PC-3 (cell line): ENCODE measurements at regions not wholly inside any gene's neighbourhood (a gene's known extent, or its start where the extent isn't known, plus 50 kb on each side); places are given as distances from the start of the nearest gene placed in this dataset.

Experiments used
- ATAC-seq: fragments of 200-7000 bp; cut with Tn5 transposase; 2 replicates; pipeline ENCODE4 v1.9.1; 2020; ENCODE audit warnings: mild to moderate bottlenecking, moderate library complexity
- BruUV-seq: library from RNA; stranded (reverse); fragments of 400-500 nt; replicated peaks from 2 replicates; lab custom pipeline; 2021; lab: Mats Ljungman, UMichigan
- CTCF ChIA-PET: fragments of 300-600 bp; sonication (Branson Sonifier 250); formaldehyde crosslinking; loops from one replicate; lab custom pipeline; 2022; ENCODE audit warnings: antibody characterized with exemption; lab: Charles Lee
- POLR2A ChIA-PET: fragments of 300-600 bp; sonication (Branson Sonifier 250); formaldehyde crosslinking; loops from one replicate; lab custom pipeline; 2022; ENCODE audit warnings: antibody characterized with exemption; ENCODE audit not compliant: unreplicated experiment; lab: Charles Lee
- DNase-seq: peaks from one replicate; pipeline ENCODE4 v3.0.0-alpha.2; 2015
- H2AFZ ChIP-seq: fragments of 300-600 bp; sonication (generic); 2 replicates; pipeline ENCODE4 v1.6.0; 2016; ENCODE audit warnings: antibody characterized with exemption, low read length
- H3F3A ChIP-seq: fragments of 300-600 bp; sonication (generic); one replicate; pipeline ENCODE4 v1.6.0; 2017; ENCODE audit warnings: antibody characterized with exemption, low read length, control low read depth, mild to moderate bottlenecking; ENCODE audit not compliant: unreplicated experiment
- H3K27ac ChIP-seq: fragments of 300-600 bp; sonication (generic); 2 replicates; pipeline ENCODE4 v1.5.1; 2016; ENCODE audit warnings: mild to moderate bottlenecking, low read length
- H3K27me3 ChIP-seq: fragments of 300-600 bp; sonication (generic); 2 replicates; pipeline ENCODE4 v1.6.1; 2016; ENCODE audit warnings: low read length, mixed read lengths
- H3K36me3 ChIP-seq: fragments of 300-600 bp; sonication (generic); 2 replicates; pipeline ENCODE4 v1.6.1; 2016; ENCODE audit warnings: low read depth, mixed run types, low read length, mixed read lengths
- H3K4me1 ChIP-seq: fragments of 300-600 bp; sonication (generic); 2 replicates; pipeline ENCODE4 v1.5.1; 2016; ENCODE audit warnings: low read length; ENCODE audit not compliant: insufficient read depth
- H3K4me2 ChIP-seq: fragments of 300-600 bp; sonication (generic); 2 replicates; pipeline ENCODE4 v1.6.0; 2016; ENCODE audit warnings: low read length
- H3K4me3 ChIP-seq: fragments of 300-600 bp; sonication (generic); 2 replicates; pipeline ENCODE4 v1.5.1; 2016; ENCODE audit warnings: mild to moderate bottlenecking, low read length, mixed read lengths
- H3K79me2 ChIP-seq: fragments of 300-600 bp; sonication (generic); 2 replicates; pipeline ENCODE4 v1.6.1; 2017; ENCODE audit warnings: low read length, mixed read lengths
- H3K9ac ChIP-seq: fragments of 300-600 bp; sonication (generic); 2 replicates; pipeline ENCODE4 v1.6.0; 2016; ENCODE audit warnings: mild to moderate bottlenecking, low read length
- H3K9me2 ChIP-seq: fragments of 300-600 bp; sonication (generic); replicated peaks from 2 replicates; pipeline ENCODE4 v1.6.1; 2016; ENCODE audit warnings: mixed run types, low read length, mixed read lengths
- H3K9me3 ChIP-seq: fragments of 300-600 bp; sonication (generic); 2 replicates; pipeline ENCODE4 v1.6.1; 2016; ENCODE audit warnings: low read length, mixed read lengths
- H4K20me1 ChIP-seq: fragments of 300-600 bp; sonication (generic); 2 replicates; pipeline ENCODE4 v1.6.1; 2016; ENCODE audit warnings: low read length, mixed read lengths
- CTCF ChIP-seq: fragments of 300-600 bp; sonication (generic); conservative IDR thresholded peaks from 2 replicates; pipeline ENCODE4 v1.5.1; 2017; ENCODE audit warnings: antibody characterized with exemption, low read depth, mild to moderate bottlenecking, low read length
- EZH2 ChIP-seq: fragments of 300-600 bp; sonication (generic); IDR thresholded peaks from one replicate; pipeline ENCODE4 v1.6.1; 2017; ENCODE audit warnings: antibody characterized with exemption, mild to moderate bottlenecking, low read length; ENCODE audit not compliant: unreplicated experiment
- EZH2phosphoT487 ChIP-seq: fragments of 300-600 bp; sonication (generic); IDR thresholded peaks from 2 replicates; pipeline ENCODE4 v1.6.1; 2018; ENCODE audit warnings: mild to moderate bottlenecking, antibody characterized with exemption, low read length, borderline replicate concordance
- intact Hi-C: fragments of 100-400 bp; cut with micrococcal nuclease; formaldehyde crosslinking; loops from 2 replicates; pipeline ENCODE4 v1.9.0; 2023

GRCh38 chr14:87405563-87405962, 587.4 kb downstream of the GALC start:
- Histone ChIP-seq H3K27me3 (no peaks in the 10 kb centered on the region), H3K4me3 (no peak overlapping the region), H3K4me1 (no peaks in the 10 kb centered on the region), H3K9me2 (no peaks in the 10 kb centered on the region), H4K20me1 (no peaks in the 10 kb centered on the region), H3K9me3 (peaks cover 19% of the 10 kb centered on the region; the same call in 1 of the 2 replicates), H3K4me2 (no peak overlapping the region), H3K36me3 (no peaks in the 10 kb centered on the region), H3K9ac (no peak overlapping the region), H3K79me2 (no peaks in the 10 kb centered on the region), H2AFZ (no peak overlapping the region), H3K27ac (no peak overlapping the region), H3F3A (no peaks in the 10 kb centered on the region)
- intact Hi-C loops: no loop called here
- ChIA-PET POLR2A (no interaction called here), CTCF (no interaction called here)
- TF ChIP-seq EZH2: no peak
- no peak for TF ChIP-seq EZH2phosphoT487
- TF ChIP-seq CTCF: no peak
- DNase-seq (no peak), ATAC-seq (no peak)
- no TSS peak for BruUV-seq

- Histone ChIP-seq H3K9me2 (no peaks in the 10 kb centered on the region), H3K79me2 (no peaks in the 10 kb centered on the region), H3K4me2 (no peak overlapping the region), H3F3A (no peaks in the 10 kb centered on the region), H2AFZ (no peak overlapping the region), H3K9me3 (peaks cover 23% of the 10 kb centered on the region), H3K4me1 (no peaks in the 10 kb centered on the region), H4K20me1 (no peaks in the 10 kb centered on the region), H3K36me3 (no peaks in the 10 kb centered on the region), H3K27ac (no peak overlapping the region), H3K4me3 (no peak overlapping the region), H3K27me3 (no peaks in the 10 kb centered on the region), H3K9ac (no peak overlapping the region)
- CTCF ChIA-PET: no interaction called here
- intact Hi-C loops: no loop called here
- ATAC-seq (no peak), DNase-seq (no peak)
- POLR2A ChIA-PET: no interaction called here
- BruUV-seq: no TSS peak
- TF ChIP-seq EZH2 (no peak), EZH2phosphoT487 (no peak), CTCF (no peak)
Observed at GRCh38 chr14:87397499-87397898, 595.5 kb downstream of the GALC start.

GRCh38 chr14:87391066-87391465, 601.9 kb downstream of the GALC start:
- Histone ChIP-seq H3K9me2 (no peaks in the 10 kb centered on the region), H3F3A (no peaks in the 10 kb centered on the region), H3K27ac (no peak overlapping the region), H2AFZ (no peak overlapping the region), H3K79me2 (no peaks in the 10 kb centered on the region), H3K9ac (no peak overlapping the region), H4K20me1 (no peaks in the 10 kb centered on the region), H3K9me3 (0 out of 2 replicates have a peak, but pooled peaks cover 4% of the 10 kb centered on the region), H3K36me3 (no peaks in the 10 kb centered on the region), H3K27me3 (no peaks in the 10 kb centered on the region), H3K4me2 (no peak overlapping the region), H3K4me1 (no peaks in the 10 kb centered on the region), H3K4me3 (no peak overlapping the region)
- CTCF ChIA-PET: no interaction called here
- POLR2A ChIA-PET: no interaction called here
- BruUV-seq: no TSS peak
- no peak for DNase-seq
- no peak for ATAC-seq
- intact Hi-C loops: no loop called here
- TF ChIP-seq EZH2 (no peak), EZH2phosphoT487 (no peak)
